H1 (cell line): ENCODE measurements at regions not wholly inside any gene's neighbourhood (a gene's known extent, or its start where the extent isn't known, plus 50 kb on each side); places are given as distances from the start of the nearest gene placed in this dataset.

ENCODE experiments used
- ATF3 ChIP-seq: IDR thresholded peaks from 2 replicates; pipeline ENCODE4 v1.6.1; 2011; ENCODE audit warnings: low read depth, mild to moderate bottlenecking, low read length; ENCODE audit not compliant: insufficient read depth
- BACH1 ChIP-seq: IDR thresholded peaks from 2 replicates; pipeline ENCODE4 v1.6.1; 2012; ENCODE audit warnings: low read length, improper control_type of control experiment
- CTCF ChIP-seq, 3 experiments: IDR thresholded peaks; 1 replicate in 2 of 3; 2 replicates in 1 of 3; pipeline versions ENCODE4 v1.5.1 to v1.6.1; 2011; ENCODE audit warnings: low read length in 3 of 3, mild to moderate bottlenecking in 3 of 3, inconsistent platforms in 2 of 3, low read depth in 1 of 3, moderate library complexity in 1 of 3; ENCODE audit not compliant: insufficient read depth in 1 of 3; ENCODE audit errors: control extremely low read depth in 1 of 3
- EGR1 ChIP-seq: IDR thresholded peaks from 2 replicates; pipeline ENCODE4 v1.6.1; 2011; ENCODE audit warnings: low read depth, low read length, borderline replicate concordance
- EZH2 ChIP-seq: fragments of 200-600 bp; sonication (generic); IDR thresholded peaks from 2 replicates; pipeline ENCODE4 v1.7.1; 2012; ENCODE audit warnings: low read depth, mild to moderate bottlenecking, moderate library complexity, low read length, inconsistent platforms; ENCODE audit not compliant: severe bottlenecking
- JUND ChIP-seq: IDR thresholded peaks from 2 replicates; pipeline ENCODE4 v1.6.1; 2011; ENCODE audit warnings: mild to moderate bottlenecking, improper control_type of control experiment, low read length
- KDM1A ChIP-seq: fragments of 200-600, 300-600 bp; sonication (generic); IDR thresholded peaks from 2 replicates; pipeline ENCODE4 v1.7.1; 2016; ENCODE audit warnings: mild to moderate bottlenecking, low read length, borderline replicate concordance
- MAFK ChIP-seq: IDR thresholded peaks from 2 replicates; pipeline ENCODE4 v1.6.1; 2012; ENCODE audit warnings: low read depth, mild to moderate bottlenecking, improper control_type of control experiment, low read length
- MAX ChIP-seq: IDR thresholded peaks from 2 replicates; pipeline ENCODE4 v1.6.1; 2012; ENCODE audit warnings: inconsistent platforms
- POLR2A ChIP-seq, 2 experiments: IDR thresholded peaks; 1 replicate in 1 of 2; 2 replicates in 1 of 2; pipeline ENCODE4 v1.6.1; 2011; ENCODE audit warnings: low read depth in 2 of 2, low read length in 2 of 2, mild to moderate bottlenecking in 2 of 2; ENCODE audit errors: control extremely low read depth in 1 of 2
- SIN3A ChIP-seq, 2 experiments: IDR thresholded peaks in 1 of 2; conservative IDR thresholded peaks in 1 of 2; 2 replicates each; pipeline ENCODE4 v1.6.1; 2011 to 2012; ENCODE audit warnings: low read length in 2 of 2, improper control_type of control experiment in 1 of 2, low read depth in 1 of 2, mild to moderate bottlenecking in 1 of 2
- SUZ12 ChIP-seq: fragments of 200-600 bp; sonication (generic); IDR thresholded peaks from 2 replicates; pipeline ENCODE4 v1.6.1; 2012; ENCODE audit warnings: mild to moderate bottlenecking, inconsistent platforms, low read length, moderate library complexity, mixed read lengths

GRCh38 chr2:226079671-226080181, 680.2 kb downstream of the NYAP2 start:
- no peak for TF ChIP-seq EZH2
- TF ChIP-seq POLR2A (IDR thresholded peaks at IDR 0.05; ENCODE audit: control extremely low read depth in 1 of 2, low read depth in 2 of 2, low read length in 2 of 2), result no peak
- TF ChIP-seq MAX, result no peak
- TF ChIP-seq BACH1, result no peak
- no peak for TF ChIP-seq EGR1
- no peak for TF ChIP-seq CTCF (IDR thresholded peaks at IDR 0.05; ENCODE audit: control extremely low read depth in 1 of 3, insufficient read depth in 1 of 3, low read depth in 1 of 3, low read length in 3 of 3)
- TF ChIP-seq SUZ12, result no peak
- no peak for TF ChIP-seq KDM1A
- no peak for TF ChIP-seq MAFK
- TF ChIP-seq ATF3, result no peak
- no peak for TF ChIP-seq JUND
- TF ChIP-seq SIN3A (conservative IDR thresholded peaks at IDR 0.05 in 1 of 2, IDR thresholded peaks at IDR 0.05 in 1 of 2; ENCODE audit: low read depth in 1 of 2, low read length in 2 of 2), result no peak
